A549 (cell line): ENCODE measurements at regions not wholly inside any gene's neighbourhood (a gene's known extent, or its start where the extent isn't known, plus 50 kb on each side); places are given as distances from the start of the nearest gene placed in this dataset.

Experiments
- ATAC-seq, 2 experiments: fragments of 200-7000 bp in 1 of 2; fragments of >200 bp in 1 of 2; cut with Nextera tagmentation in 1 of 2; cut with Tn5 transposase in 1 of 2; 3 replicates each; pipeline versions ENCODE4 v1.8.0 to v1.9.1; 2018 to 2020; ENCODE audit warnings: mild to moderate bottlenecking in 1 of 2, moderate library complexity in 1 of 2
- CTCF ChIA-PET: fragments of 300-600 bp; sonication (Branson Sonifier 250); formaldehyde crosslinking; extraction: SDS; loops from one replicate; lab custom pipeline; 2021; ENCODE audit warnings: antibody characterized with exemption, inconsistent platforms; lab: Yijun Ruan, JAX
- POLR2A ChIA-PET: fragments of 350-600 bp; formaldehyde crosslinking; extraction: SDS; loops from one replicate; lab custom pipeline; 2021; ENCODE audit warnings: antibody characterized with exemption, inconsistent platforms; lab: Yijun Ruan, JAX
- DNase-seq, 2 experiments: peaks; one replicate each; pipeline versions ENCODE4 v3.0.0 to v3.0.0-alpha.2; 2011 to 2016; ENCODE audit warnings: low read depth in 1 of 2, low spot score in 1 of 2
- FAIRE-seq: peaks from 2 replicates; lab custom pipeline; 2011; peaks lifted over from hg19 to GRCh38; lab: Jason Lieb, UNC
- H3K27ac ChIP-seq, 2 experiments: fragments of >200 bp; sonication (Bioruptor Twin); formaldehyde crosslinking; 3 replicates each; pipeline ENCODE4 v1.5.1; 2016 to 2017
- H3K4me1 ChIP-seq: fragments of >200 bp; sonication (Bioruptor Twin); formaldehyde crosslinking; 3 replicates; pipeline ENCODE4 v1.6.1; 2016
- H3K4me2 ChIP-seq: fragments of >200 bp; sonication (Bioruptor Twin); formaldehyde crosslinking; 3 replicates; pipeline ENCODE4 v1.6.1; 2016
- H3K4me3 ChIP-seq: fragments of >200 bp; sonication (Bioruptor Twin); formaldehyde crosslinking; 3 replicates; pipeline ENCODE4 v1.5.1; 2016
- H3K9me3 ChIP-seq: fragments of >200 bp; sonication (Bioruptor Twin); formaldehyde crosslinking; 3 replicates; pipeline ENCODE4 v1.6.1; 2016
- BHLHE40 ChIP-seq: IDR thresholded peaks from 2 replicates; pipeline ENCODE4 v1.6.1; 2012; ENCODE audit warnings: low read depth, low read length, inconsistent platforms
- CEBPB ChIP-seq, 2 experiments: fragments of >200 bp in 1 of 2; sonication (Bioruptor Twin) in 1 of 2; formaldehyde crosslinking in 1 of 2; IDR thresholded peaks; 2 replicates each; pipeline ENCODE4 v1.6.1; 2012 to 2016
- E2F6 ChIP-seq: IDR thresholded peaks from 2 replicates; pipeline ENCODE4 v1.6.1; 2012; ENCODE audit warnings: low read depth, borderline replicate concordance
- ELK1 ChIP-seq: fragments of 150-350 bp; IDR thresholded peaks from 2 replicates; pipeline ENCODE4 v1.6.1; 2014; ENCODE audit warnings: low read depth, mild to moderate bottlenecking, low read length
- ESRRA ChIP-seq: fragments of 150-350 bp; IDR thresholded peaks from 2 replicates; pipeline ENCODE4 v1.6.1; 2014; ENCODE audit warnings: mild to moderate bottlenecking, low read length, borderline replicate concordance
- FOSL2 ChIP-seq, 2 experiments: fragments of 450-650 bp in 1 of 2; fragments of >200 bp in 1 of 2; sonication (Bioruptor Twin) in 1 of 2; formaldehyde crosslinking; IDR thresholded peaks; 2 replicates each; pipeline versions ENCODE4 v1.5.0 to v1.6.1; 2016 to 2020; ENCODE audit warnings: mild to moderate bottlenecking in 1 of 2, moderate library complexity in 1 of 2
- HDAC2 ChIP-seq: fragments of 200-600 bp; sonication (generic); IDR thresholded peaks from 2 replicates; pipeline ENCODE4 v1.6.1; 2016
- HEYL ChIP-seq: fragments of 250-450 bp; sonication (Bioruptor Pico); IDR thresholded peaks from 2 replicates; pipeline ENCODE4 v1.8.0; 2021; ENCODE audit warnings: mild to moderate bottlenecking, moderate library complexity
- HMGXB4 ChIP-seq: fragments of 250-450 bp; sonication (Bioruptor Pico); IDR thresholded peaks from 2 replicates; pipeline ENCODE4 v1.5.0; 2021; ENCODE audit warnings: mild to moderate bottlenecking, moderate library complexity, borderline replicate concordance
- HOXB13 ChIP-seq: fragments of 250-450 bp; sonication (Bioruptor Pico); IDR thresholded peaks from 2 replicates; pipeline ENCODE4 v1.5.0; 2020; ENCODE audit warnings: low read depth, mild to moderate bottlenecking, moderate library complexity
- JUN ChIP-seq, 2 experiments: fragments of >200 bp; sonication (Bioruptor Twin); formaldehyde crosslinking; IDR thresholded peaks; 2 replicates in 1 of 2; 3 replicates in 1 of 2; pipeline ENCODE4 v1.6.1; 2016 to 2017
- KDM5A ChIP-seq: fragments of 200-600 bp; sonication (generic); IDR thresholded peaks from 2 replicates; pipeline ENCODE4 v1.6.1; 2016; ENCODE audit warnings: antibody characterized with exemption, mild to moderate bottlenecking
- MAFK ChIP-seq: fragments of 450-650 bp; IDR thresholded peaks from 2 replicates; pipeline ENCODE4 v1.6.1; 2014; ENCODE audit not compliant: partially characterized antibody
- MAX ChIP-seq: IDR thresholded peaks from 2 replicates; pipeline ENCODE4 v1.6.1; 2012
- MAZ ChIP-seq: fragments of 150-350 bp; IDR thresholded peaks from 2 replicates; pipeline ENCODE4 v1.6.1; 2014; ENCODE audit warnings: antibody characterized with exemption, low read depth, low read length, borderline replicate concordance
- PHF8 ChIP-seq: fragments of 200-600 bp; sonication (generic); IDR thresholded peaks from 2 replicates; pipeline ENCODE4 v1.6.1; 2016; ENCODE audit warnings: low read depth, mild to moderate bottlenecking, antibody characterized with exemption, moderate library complexity, borderline replicate concordance
- POLR2A ChIP-seq: IDR thresholded peaks from 2 replicates; pipeline ENCODE4 v1.6.1; 2012; ENCODE audit warnings: mild to moderate bottlenecking, low read length
- RCOR1 ChIP-seq: fragments of 150-350 bp; IDR thresholded peaks from 2 replicates; pipeline ENCODE4 v1.6.1; 2014; ENCODE audit warnings: antibody characterized with exemption, low read length, low read depth
- RNF2 ChIP-seq: fragments of 200-600 bp; sonication (generic); IDR thresholded peaks from 2 replicates; pipeline ENCODE4 v1.6.1; 2016; ENCODE audit warnings: low read depth, mild to moderate bottlenecking, antibody characterized with exemption, moderate library complexity, borderline replicate concordance
- SREBF2 ChIP-seq: fragments of 450-650 bp; IDR thresholded peaks from 2 replicates; pipeline ENCODE4 v1.6.1; 2014; ENCODE audit warnings: mild to moderate bottlenecking, moderate library complexity
- TFCP2L1 ChIP-seq: fragments of 250-450 bp; sonication (Bioruptor Pico); IDR thresholded peaks from 2 replicates; pipeline ENCODE4 v1.5.0; 2021; ENCODE audit warnings: mild to moderate bottlenecking
- TP53 ChIP-seq: fragments of 250-450 bp; sonication (Bioruptor Pico); IDR thresholded peaks from 2 replicates; pipeline ENCODE4 v1.5.0; 2021; ENCODE audit warnings: mild to moderate bottlenecking, moderate library complexity
- USF2 ChIP-seq: fragments of 450-650 bp; IDR thresholded peaks from 2 replicates; pipeline ENCODE4 v1.6.1; 2014; ENCODE audit warnings: antibody characterized with exemption
- ZC3H11A ChIP-seq: fragments of 450-650 bp; IDR thresholded peaks from 2 replicates; pipeline ENCODE4 v1.6.1; 2014; ENCODE audit warnings: antibody characterized with exemption, mild to moderate bottlenecking
- ZFP36 ChIP-seq: fragments of 450-650 bp; IDR thresholded peaks from 2 replicates; pipeline ENCODE4 v1.6.1; 2014; ENCODE audit warnings: borderline replicate concordance; ENCODE audit not compliant: partially characterized antibody
- ZSCAN20 ChIP-seq: fragments of 250-450 bp; sonication (Bioruptor Pico); IDR thresholded peaks from 2 replicates; pipeline ENCODE4 v1.8.0; 2022; ENCODE audit warnings: mild to moderate bottlenecking, moderate library complexity
- WGBS: methylation state at CpG from one replicate; pipeline ENCODE4 v1.1.6; 2017; ENCODE audit errors: missing lambda C conversion rate; 5-methylcytosine and 5-hydroxymethylcytosine counted together

GRCh38 chr2:196383799-196384198 is 212.4 kb upstream of the STK17B start:
- no peak overlapping the region for H3K27ac ChIP-seq
- no peak overlapping the region for H3K4me3 ChIP-seq
- H3K4me2 ChIP-seq, result no peak overlapping the region
- CTCF ChIA-PET, result no interaction called here
- no peak for ATAC-seq
- DNase-seq, result no peak
- 94% methylated on average over 2 of the region's 2 CpGs for WGBS
- POLR2A ChIA-PET, result interaction anchor here (0.6 kb wide), 1 partner anchor 37 kb away, joined by 4 read pairs; no protein-coding TSS in a partner anchor
- no peak for FAIRE-seq
- H3K4me1 ChIP-seq, result no peaks in the 10 kb centered on the region
- TF ChIP-seq CEBPB (IDR thresholded peaks at IDR 0.05) (no peak), MAX (no peak), ESRRA (no peak), RNF2 (no peak), PHF8 (no peak), USF2 (no peak), TFCP2L1 (CRISPR knock-in tag) (no peak), ELK1 (no peak), ZFP36 (no peak), ZC3H11A (no peak), E2F6 (no peak), HEYL (CRISPR knock-in tag) (no peak), MAFK (no peak), ZSCAN20 (no peak), HOXB13 (CRISPR knock-in tag) (no peak), TP53 (CRISPR knock-in tag) (no peak)
- H3K9me3 ChIP-seq, result no peaks in the 10 kb centered on the region

GRCh38 chr2:196384729-196385128 is 213.4 kb upstream of the STK17B start:
- no peak overlapping the region for H3K4me3 ChIP-seq
- DNase-seq (no peak), ATAC-seq (no peak), FAIRE-seq (no peak)
- H3K27ac ChIP-seq, result no peak overlapping the region
- H3K9me3 ChIP-seq, result no peaks in the 10 kb centered on the region
- no peak overlapping the region for H3K4me2 ChIP-seq
- ChIA-PET CTCF (no interaction called here), POLR2A (no interaction called here)
- no peaks in the 10 kb centered on the region for H3K4me1 ChIP-seq
- no peak for TF ChIP-seq PHF8
- no peak for TF ChIP-seq BHLHE40
- TF ChIP-seq HDAC2, result no peak
- no peak for TF ChIP-seq ESRRA
- no peak for TF ChIP-seq RCOR1
- no peak for TF ChIP-seq JUN (IDR thresholded peaks at IDR 0.05)
- WGBS, result 93% methylated on average over 1 of the region's 1 CpG

- POLR2A ChIA-PET, result no interaction called here
- TF ChIP-seq MAX (no peak), SREBF2 (no peak), TFCP2L1 (CRISPR knock-in tag) (no peak), PHF8 (no peak), HMGXB4 (no peak), FOSL2 (IDR thresholded peaks at IDR 0.05) (no peak), FOSL2 (CRISPR knock-in tag; IDR thresholded peaks at IDR 0.05) (no peak), MAZ (no peak), KDM5A (no peak), POLR2A (no peak)
- no peak for DNase-seq
- CTCF ChIA-PET, result no interaction called here
- H3K4me3 ChIP-seq, result no peak overlapping the region
- H3K4me1 ChIP-seq, result no peaks in the 10 kb centered on the region
- ATAC-seq, result no peak
- no peak overlapping the region for H3K4me2 ChIP-seq
- no peak for FAIRE-seq
- H3K27ac ChIP-seq, result no peak overlapping the region
- no peaks in the 10 kb centered on the region for H3K9me3 ChIP-seq
These were observed 218.3 kb upstream of the STK17B start for GRCh38 chr2:196389670-196390069.
